HG02571 (cell line): ENCODE measurements at regions not wholly inside any gene's neighbourhood (a gene's known extent, or its start where the extent isn't known, plus 50 kb on each side); places are given as distances from the start of the nearest gene placed in this dataset.

Experiments
- ATAC-seq: cut with Tn5 transposase; IDR thresholded peaks from one replicate; pipeline ENCODE4 v1.9.1; 2021; ENCODE audit warnings: mild to moderate bottlenecking, moderate library complexity; ENCODE audit not compliant: unreplicated experiment

DNA sequence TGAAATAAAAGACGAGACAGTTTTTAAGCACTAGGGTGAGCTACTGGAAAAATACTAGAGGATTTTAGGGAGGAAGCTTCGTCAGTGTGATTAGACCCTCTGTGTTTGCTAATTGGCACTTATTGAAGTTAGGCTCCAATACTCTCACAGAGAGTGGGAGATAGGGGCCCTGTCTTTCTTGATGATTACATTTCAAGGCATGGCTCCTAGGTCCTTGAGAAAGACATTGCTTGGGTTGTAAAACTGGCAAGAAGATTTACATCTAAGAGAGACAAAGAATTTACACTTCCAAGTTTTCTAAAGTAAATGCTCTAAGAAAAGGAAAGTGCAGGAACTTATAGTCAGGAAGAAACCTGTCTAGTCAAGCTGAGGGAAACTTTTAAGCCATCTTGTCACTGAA is 183.2 kb downstream of the C12orf50 start:
- ATAC-seq, result no peak

DNA sequence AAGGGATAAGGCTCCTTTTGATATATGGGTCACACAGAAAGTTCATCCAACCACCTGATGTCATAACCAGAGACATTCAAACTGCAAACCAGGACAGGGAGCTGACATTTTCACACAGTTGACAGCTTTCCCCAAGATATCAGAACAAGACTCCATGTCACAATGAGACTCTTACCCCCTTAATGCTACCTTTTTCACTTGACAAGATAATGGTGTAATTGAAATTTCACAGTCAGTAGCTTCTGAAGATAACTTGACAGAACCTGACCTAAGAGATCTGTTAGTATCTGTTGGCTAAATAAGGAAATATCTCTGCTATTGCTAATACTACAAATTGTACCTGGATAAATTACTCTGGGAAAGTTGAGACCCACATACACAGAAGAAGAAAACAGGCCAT is 187.3 kb downstream of the C12orf50 start:
- ATAC-seq, result no peak

DNA sequence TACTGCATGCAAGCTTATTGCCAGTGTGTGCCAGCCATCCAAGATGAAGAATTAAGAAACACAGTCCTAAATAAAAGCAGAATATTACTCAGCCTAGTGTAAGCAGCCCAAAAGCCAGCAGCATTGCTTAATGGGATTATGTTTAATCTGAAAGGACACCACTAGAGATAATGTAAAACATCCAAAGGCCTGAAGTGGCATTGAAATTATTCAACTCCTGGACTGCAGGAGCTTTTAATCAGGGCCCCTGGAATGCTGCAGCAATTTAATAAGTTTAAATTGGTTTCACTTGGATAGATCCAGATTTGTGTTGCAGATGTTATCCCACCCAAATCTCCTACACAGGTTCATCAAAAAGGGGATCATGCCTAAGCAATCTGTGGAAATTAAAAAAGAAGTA is 193.0 kb downstream of the C12orf50 start:
- ATAC-seq, result no peak

DNA sequence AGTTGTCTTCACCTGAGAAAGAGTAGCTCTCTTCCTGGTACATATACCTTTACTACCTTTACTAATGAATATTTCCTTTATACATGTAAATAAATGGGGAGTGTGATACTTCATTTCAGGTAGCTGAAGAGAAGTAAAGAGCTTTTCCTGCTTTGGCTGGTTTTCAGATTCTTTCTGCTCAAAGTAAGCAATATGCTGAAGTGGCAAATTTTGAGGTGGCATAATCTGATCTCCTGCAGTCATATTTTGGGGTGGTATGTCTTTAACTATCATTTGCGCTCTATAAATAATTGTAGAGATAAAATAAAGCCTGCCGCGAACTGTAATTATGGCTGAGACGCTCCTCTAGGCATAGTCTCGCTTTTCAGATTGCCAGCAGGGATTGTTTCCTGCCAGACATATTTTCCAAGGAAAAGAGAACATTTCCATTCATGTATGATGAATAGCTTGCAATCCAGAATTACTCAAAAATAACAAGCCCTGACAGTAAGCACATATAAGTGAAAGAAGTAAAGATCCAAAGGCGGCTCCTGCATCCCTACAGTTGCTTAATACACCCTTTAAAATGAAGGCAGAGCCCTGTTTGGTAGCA is 200.7 kb downstream of the C12orf50 start:
- no peak for ATAC-seq

DNA sequence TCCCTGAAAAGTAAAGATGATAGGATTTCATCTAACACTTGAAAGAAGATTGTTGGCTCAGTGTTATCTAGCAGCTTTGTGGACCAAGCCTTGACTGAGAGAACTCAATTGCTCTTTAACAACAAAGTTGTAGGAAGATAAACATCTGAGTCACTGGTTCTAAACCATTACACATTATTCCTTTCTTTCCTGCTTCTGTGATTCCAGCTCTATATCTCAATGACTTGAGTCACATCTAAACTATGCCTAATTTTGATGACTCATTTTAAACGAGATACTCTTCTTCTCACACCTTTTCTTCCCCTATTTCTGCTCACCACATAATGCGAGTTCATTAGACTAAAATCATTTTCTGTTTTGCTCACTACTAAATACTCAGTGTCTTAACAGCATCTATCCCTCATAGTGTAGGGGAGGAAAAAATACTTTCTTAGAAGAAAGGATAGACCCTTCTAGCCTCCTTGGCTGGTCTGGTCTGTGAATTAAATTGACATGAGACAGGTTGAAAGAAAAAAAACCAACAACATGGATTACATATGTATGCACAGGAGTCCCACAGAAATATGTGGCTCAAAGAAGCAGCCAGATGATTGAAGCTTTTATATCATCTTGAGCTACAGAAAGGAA is 201.4 kb downstream of the C12orf50 start:
- ATAC-seq, result no peak

DNA sequence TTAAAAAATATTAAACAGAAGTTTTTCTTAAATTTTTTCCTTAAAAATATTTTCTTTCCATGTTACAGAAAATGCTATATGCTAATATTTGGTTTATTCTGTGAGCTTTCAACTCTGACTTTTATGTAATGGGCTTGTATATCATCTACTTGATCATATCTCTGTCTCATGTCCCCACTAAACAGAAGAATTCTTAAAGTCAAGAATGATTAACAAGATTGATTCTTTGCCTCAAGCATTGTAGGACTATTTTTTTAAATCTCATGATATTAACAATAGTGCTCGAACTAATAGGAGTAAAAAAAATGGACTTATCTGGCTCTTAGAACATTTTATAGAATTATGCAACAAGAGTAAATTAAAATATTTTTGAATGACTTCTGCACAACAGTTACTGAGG is 206.3 kb downstream of the C12orf50 start:
- ATAC-seq, result no peak

DNA sequence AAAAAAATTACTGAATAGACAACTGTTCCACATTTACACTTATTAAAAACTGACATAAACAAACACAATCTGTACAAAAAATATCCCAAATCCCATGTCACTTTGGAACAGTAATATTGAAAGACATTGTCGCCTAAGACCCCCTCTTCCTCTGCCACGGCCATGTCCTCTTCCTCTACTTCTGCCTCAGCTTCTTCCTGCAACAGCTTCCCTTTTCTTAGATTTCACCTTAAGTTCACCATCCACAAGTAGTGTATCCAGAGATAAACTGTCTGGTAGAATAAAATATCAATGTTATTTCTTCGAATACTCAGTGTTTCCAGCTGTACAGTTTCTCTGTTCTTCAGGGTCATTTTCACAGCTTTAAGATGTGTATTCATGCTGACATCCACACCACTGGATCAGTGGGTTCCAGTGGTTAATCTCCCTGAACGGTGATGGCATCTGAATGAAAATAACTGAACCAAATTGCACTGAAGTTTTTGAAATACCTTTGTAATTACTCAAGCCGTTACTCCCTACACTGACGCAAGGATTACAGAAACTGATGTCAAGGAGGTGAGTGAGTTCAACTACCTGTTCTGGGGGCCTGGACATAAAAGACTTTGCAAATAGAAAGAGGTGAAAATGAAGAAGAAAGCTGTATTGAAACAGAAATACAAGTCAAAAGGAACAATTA is 208.5 kb downstream of the C12orf50 start:
- ATAC-seq, result no peak

DNA sequence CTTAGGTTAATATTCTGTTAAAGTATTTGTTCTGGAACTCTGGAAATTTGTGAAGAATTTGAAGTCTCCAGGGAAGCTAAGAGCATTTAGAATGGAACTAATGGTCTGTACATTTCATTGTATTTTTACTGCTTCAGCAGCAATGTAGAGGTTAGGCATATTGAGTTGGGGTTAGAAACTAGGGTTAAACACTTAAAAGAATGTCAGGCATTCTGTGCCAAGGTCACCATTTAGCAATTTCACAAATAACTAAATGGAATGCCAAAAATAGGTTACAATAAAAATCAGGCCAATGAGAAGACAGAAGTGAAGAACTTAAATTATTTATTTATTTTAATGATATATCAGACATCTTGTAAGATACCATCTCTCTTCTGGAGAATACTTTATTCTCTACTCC is 210.8 kb downstream of the C12orf50 start:
- ATAC-seq, result no peak

DNA sequence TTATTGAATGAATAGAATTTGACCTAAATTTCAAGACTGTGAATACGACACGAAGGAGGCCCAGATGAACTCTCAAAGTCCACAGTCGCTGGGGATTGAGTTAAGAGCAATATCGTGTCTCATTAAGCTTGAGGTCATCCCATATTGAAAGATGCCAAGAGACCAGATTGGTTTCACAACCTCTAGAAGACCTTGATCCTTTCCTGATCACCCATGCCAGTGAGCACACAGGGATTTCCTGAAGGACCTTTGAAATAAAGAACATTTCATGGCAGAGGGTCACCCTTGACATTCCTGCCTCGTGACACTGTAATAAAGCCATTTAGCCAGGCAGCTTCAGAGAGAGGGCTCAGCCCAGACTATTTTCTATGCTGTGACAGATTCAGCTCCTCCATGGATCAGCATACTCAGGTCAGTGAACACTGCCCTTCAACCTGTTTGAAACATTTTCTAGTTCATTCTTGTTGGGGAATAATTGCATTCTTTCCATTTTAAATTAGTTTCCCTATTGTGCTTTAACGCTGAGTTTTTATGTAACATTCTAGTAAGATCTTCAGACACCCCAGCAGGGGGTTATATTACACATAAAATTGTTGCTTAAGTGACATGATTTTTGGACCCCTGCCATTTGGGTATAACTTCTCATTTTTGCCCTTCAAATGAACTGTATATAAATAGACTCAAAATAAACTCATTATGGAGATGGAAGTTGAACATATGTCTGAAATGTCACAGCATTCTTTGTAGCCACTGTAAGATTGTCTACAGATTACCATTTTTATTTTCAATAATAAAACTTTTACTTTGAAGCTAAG is 213.2 kb downstream of the C12orf50 start:
- ATAC-seq, result no peak

DNA sequence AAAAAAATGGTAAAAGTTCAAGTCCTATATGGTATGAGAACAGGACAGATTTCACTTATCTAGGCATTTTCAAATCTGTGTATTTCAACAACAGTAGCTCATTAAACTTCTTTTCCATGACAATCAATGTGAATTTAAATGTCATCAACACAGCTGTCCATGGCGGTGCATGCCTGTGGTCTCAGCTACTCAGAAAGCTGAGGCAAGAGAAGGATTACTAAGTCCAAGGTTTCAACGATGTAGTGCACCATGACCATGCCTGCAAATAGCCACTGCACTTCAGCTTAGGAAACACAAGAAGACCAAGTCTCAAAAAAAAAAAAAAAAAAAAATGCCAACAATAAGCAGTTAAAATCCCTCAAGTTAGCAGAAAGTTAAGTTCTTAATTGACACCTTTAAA is 214.6 kb downstream of the C12orf50 start:
- ATAC-seq, result no peak

DNA sequence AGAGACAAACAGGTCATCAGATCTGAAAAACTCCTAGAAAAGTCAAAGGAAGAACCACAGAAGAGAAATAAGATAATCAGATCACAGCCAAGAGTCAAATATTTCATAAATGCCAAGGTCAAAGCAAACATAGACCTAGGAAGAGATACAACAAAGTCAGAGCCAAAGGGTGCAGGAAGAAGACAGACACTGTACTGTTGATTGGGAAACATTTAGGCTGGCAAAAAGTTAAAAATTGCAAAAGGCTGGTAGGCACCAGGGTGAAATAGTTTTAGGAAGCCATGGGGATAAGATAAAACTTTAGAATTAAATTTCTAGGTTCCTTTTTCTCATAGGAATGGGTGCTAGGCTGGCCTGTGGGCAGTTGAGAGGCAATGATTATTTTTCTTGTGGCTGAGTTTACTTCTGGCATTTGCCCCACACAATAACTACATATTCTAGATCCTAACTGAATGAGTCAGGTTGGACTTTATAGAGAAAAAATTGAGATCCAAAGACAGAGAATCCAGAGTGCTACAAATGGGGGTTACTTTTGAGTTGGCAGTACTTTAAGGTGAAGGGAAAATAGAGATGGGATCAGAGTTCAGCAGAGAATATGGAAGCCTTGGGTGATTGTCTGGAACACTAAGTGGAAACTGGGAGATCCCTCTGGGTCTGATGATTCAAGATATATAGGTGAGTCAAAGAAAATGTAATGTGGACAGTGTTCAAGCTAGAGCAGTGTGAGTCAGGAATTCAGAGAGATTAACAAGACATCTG is 215.5 kb downstream of the C12orf50 start:
- no peak for ATAC-seq

DNA sequence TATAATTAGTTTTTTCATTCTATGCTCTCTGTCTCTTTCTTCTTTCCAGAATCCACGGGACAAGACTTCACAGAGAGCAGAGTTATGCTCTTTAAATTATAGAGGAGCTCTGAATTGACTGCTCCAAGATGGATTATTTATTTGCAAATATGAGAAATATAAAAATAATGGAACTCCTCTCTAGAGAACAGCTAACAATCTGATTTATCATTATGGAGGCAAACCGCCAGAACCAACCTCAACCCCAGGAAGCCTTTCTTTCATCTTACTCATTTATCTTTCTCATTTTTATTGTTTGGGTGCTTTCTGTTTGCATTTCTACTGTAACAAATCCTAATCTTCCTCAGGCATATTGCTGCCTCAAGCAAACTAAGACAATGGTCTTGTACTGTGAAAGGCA is 216.5 kb downstream of the C12orf50 start:
- ATAC-seq, result no peak

DNA sequence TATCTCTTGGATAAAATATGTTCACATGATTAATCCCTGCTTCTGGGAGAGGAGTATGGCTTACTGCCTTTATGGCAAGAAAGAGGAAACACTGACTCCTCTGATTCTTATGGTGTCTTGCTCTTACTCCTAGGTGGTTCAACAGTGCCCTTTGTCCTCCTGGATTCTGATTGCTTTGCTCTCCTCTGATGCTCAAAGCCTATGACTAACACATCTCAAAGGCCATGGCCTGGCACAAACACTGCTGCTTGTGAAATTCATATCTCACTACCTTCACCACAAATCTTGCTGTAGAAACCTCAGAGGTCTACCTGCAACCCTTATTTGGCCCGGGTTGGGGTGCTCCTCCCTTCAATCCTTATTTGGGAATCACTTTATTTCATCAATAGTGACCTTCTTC is 217.2 kb downstream of the C12orf50 start:
- ATAC-seq, result no peak

DNA sequence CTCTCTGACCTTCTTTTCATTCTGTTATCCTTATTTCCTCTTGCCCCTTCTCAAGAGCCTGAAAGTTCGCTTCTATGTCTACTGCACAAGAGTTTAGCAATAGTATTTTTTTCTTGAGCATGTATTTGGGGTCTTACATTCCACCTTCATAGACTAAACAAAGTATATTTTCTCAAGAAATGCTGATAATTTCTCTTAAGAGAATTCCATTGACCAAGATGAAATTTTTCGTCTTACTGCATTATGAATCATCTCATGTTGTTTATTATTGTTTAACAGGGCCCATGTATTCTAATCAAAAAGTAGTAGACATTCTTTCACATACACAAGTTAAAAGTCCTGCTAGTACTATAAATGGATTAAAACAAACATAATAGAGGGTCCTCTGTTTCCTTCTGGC is 219.3 kb downstream of the C12orf50 start:
- no peak for ATAC-seq

DNA sequence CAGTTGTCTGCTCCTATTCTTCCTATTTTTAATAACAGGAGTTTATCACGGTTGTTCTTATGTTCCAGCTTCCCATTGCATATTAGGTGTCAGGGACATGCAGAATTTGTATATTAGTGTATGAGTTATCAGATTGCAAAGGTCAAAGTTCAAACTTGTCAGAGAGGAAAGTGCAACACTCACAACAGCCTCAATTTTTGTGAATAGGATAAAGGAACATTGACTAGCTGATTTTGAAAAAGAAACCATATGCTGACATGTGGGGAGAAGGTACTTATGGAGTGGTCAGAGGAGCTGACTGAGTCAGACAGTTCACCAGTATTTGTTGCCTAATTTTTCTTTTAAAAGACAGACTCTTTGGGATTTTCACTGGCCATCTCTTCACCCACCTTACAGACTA is 222.1 kb downstream of the C12orf50 start:
- ATAC-seq, result no peak

DNA sequence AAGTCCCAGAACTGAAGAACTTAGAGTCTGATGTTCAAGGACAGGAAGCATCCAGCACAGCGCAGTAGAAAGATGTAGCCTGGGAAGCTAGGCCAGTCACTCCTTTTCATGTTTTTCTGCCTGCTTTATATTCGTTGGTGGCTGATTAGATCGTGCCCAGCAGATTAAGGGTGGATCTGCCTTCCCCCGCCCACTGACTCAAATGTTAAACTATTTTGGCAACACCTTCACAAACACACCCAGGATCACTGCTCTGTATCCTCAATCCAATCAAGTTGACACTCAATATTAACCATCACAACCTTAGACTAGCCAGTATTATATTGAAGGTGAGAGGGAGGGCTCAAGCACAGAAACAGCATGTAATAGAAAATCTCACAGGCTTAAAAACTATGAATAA is 222.9 kb downstream of the C12orf50 start:
- no peak for ATAC-seq

DNA sequence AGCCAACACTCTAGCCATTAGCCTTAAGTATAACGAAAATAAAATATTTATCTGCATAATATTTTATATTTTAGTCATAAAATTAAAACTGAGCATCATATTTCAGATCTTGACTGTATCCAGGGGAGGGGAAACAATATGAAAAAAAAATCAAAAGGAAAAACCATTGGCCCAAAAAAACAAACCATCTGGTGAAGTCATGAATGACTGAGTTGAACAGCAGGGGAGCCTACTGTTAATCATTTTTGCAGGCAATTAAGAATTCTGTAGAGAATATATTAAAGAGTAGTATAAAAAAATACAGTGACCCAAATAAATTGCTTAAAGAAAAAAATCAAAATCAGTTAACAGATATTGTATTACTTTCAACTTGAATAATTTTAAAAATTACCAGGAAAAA is 224.8 kb downstream of the C12orf50 start:
- no peak for ATAC-seq

DNA sequence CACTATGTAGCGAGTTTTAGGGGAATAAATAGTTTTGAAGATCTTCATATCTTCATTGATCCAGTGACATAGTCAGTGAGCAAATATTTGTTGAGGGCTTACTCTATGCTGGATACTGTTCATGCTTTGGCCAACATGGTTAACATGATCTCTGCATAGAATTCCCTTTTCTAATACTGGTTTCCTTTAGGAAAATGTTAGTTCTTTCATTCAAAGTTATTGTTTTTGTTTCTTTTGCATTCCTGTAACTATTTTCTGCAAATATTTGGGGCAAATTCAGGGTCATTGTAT is 226.5 kb downstream of the C12orf50 start:
- ATAC-seq, result no peak

DNA sequence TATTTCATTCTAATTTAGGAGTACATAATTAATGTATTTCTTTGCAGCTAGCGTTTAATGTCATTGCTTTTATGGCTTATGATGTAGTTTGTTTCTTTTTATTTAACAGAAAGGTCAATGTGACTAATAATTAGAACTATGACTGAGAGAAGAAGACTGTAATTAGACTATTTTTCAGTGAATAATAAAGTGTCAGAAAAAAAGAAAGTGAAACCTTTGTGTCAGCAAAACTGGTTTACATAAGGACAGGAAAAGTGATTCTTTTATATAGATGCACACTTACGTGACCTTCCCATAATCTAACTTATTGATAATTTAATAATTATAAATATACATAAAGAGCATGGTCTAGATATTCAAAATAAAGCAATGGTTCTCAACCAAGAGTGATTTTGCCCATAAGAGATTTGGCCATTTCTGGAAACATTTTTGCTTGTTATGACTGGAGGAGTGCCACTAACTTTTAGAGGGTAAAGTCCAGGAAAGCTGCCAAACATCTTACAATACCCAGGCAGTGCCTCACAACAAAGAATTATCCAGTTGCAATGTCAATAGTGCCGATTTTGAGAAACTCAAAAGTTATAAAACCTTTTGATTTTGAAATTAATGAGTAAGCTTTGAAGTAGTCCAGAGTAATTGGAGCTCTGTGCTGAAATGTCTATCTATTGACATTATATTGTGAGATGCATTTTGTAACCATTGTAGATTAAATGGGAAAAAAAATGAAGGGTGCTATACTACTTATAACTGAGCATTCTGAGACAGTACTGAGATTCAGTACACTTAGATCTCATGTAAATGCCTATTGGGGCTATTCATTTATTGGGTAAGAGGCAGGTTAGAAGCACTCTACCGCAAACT is 227.1 kb downstream of the C12orf50 start:
- ATAC-seq, result no peak

DNA sequence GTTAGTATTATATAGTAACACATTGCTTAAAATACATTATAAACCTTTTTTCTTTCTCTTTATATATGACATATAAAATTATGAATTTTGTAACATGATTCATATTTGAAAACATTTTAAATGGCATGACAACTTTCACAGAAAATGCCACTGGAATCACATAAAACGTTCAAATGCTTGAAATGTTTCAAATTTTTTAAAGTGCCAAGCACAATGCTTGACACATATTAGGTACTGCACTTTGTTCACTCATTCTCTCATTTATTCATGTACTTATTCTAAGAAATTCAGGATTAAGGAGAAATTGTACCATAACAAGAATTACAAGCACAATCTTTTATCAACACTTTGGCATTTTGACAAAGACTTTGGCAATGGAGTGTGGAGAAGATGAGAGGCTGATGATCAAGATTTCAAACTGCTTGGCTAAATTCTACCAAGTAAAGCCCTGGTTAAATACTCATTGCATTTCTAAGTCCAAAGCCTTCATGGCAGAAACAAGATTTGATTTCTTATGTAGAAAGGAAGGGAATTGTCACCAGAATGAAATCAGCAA is 232.2 kb downstream of the C12orf50 start:
- ATAC-seq, result no peak
